Mesothelial cell of epicardium (in vitro differentiated cells): ENCODE measurements at regions not wholly inside any gene's neighbourhood (a gene's known extent, or its start where the extent isn't known, plus 50 kb on each side); places are given as distances from the start of the nearest gene placed in this dataset.
"Not testable (repeated sequence)": the region's sequence is repeated elsewhere in the genome, so short reads cannot be mapped to it uniquely, and the experiment has no call there.

Experiments
- DNase-seq, 2 experiments: peaks; one replicate each; pipeline ENCODE4 v3.0.0; 2021; ENCODE audit warnings: low spot score in 2 of 2; ENCODE audit not compliant: unreplicated experiment in 2 of 2
- H3K27ac Mint-ChIP-seq: 2 replicates; pipeline ENCODE4 v1.8.0; 2021; ENCODE audit warnings: mixed read lengths
- H3K27me3 Mint-ChIP-seq: 2 replicates; pipeline ENCODE4 v1.8.0; 2021; ENCODE audit warnings: low read depth, mixed read lengths
- H3K36me3 Mint-ChIP-seq: 2 replicates; pipeline ENCODE4 v1.8.0; 2021; ENCODE audit warnings: mixed read lengths
- H3K4me1 Mint-ChIP-seq: 2 replicates; pipeline ENCODE4 v1.8.0; 2021; ENCODE audit warnings: mixed read lengths
- H3K4me3 Mint-ChIP-seq: 2 replicates; pipeline ENCODE4 v1.8.0; 2021; ENCODE audit warnings: mild to moderate bottlenecking, moderate library complexity, mixed read lengths
- H3K9me3 Mint-ChIP-seq: 2 replicates; pipeline ENCODE4 v1.8.0; 2021; ENCODE audit warnings: mixed read lengths
- CTCF ChIP-seq: fragments of 200-600 bp; sonication (generic); IDR thresholded peaks from one replicate; pipeline ENCODE4 v1.5.0; 2021; ENCODE audit warnings: antibody characterized with exemption; ENCODE audit not compliant: unreplicated experiment

DNA sequence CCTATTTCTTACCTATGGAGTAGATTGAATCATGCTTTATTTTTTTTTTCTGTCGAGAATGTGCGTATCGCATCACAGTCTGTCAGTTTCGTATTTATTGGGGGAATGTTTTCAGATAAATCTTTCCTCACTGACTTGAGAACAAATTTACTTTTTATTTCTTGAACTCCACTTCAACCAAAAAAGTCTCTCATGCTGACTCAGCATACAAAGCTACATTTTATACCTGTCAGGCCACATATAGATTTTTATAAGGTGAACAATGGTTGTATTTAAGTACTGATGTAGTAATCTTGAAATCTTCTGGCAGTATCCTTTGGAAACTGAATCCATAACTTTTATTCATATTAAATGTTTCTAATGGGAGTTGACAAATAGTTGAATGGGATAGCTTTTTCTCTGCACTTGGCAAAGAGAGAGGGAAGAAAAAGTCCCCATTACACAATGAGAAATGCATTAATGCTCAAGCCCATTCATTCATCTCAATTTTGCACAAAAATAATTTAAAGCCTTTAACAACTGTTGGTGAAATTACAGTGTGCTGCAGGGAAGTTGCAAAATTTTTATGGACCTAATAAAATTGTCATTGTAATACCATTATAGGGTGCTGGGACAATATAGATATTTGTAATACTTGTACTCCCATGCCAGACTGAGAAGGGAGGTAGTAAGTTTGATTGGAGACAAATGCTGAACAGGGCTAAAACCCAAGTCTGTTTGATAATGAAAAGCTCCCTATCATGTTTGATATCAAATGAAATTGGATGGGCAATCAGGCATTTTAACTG lies 367.6 kb downstream of the HLX start:
- TF ChIP-seq CTCF: no peak
- DNase-seq: no peak
- H3K27me3 Mint-ChIP-seq: peaks cover 19% of the 10 kb centered on the region
- no peaks in the 10 kb centered on the region for H3K9me3 Mint-ChIP-seq
- H3K4me1 Mint-ChIP-seq: peaks cover 8% of the 10 kb centered on the region
- no peaks in the 10 kb centered on the region for H3K36me3 Mint-ChIP-seq
- no peak overlapping the region for H3K4me3 Mint-ChIP-seq
- H3K27ac Mint-ChIP-seq: no peak overlapping the region

DNA sequence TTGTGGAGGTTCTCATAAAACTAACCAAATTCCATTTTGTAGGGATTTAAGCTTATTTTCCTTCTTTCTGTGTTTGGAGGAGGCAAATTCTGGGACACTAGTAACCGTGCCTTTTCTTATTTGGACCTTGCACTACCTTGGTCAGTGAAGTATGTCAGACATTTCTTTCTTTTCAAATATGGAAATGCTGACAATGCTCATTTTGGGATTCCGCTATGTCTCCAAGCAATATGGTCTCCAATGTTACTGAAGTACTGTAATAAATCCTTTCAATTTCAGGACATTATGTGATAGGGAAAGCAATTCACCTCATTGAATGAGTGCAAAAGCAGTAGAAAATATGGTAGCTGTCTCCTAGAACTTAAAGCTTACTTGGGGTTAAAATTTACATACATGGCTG lies 372.3 kb downstream of the HLX start:
- Mint-ChIP-seq H3K9me3 (peaks cover 17% of the 10 kb centered on the region), H3K27ac (no peak overlapping the region), H3K4me3 (no peak overlapping the region), H3K27me3 (peaks cover 18% of the 10 kb centered on the region), H3K4me1 (no peaks in the 10 kb centered on the region), H3K36me3 (peaks cover 1% of the 10 kb centered on the region)
- no peak for DNase-seq
- no peak for TF ChIP-seq CTCF

- Mint-ChIP-seq H3K36me3 (peaks cover 1% of the 10 kb centered on the region), H3K27me3 (peaks cover 15% of the 10 kb centered on the region), H3K4me3 (no peak overlapping the region), H3K9me3 (peaks cover 39% of the 10 kb centered on the region), H3K4me1 (no peaks in the 10 kb centered on the region), H3K27ac (no peak overlapping the region)
- TF ChIP-seq CTCF: no peak
- no peak for DNase-seq
These were observed 375.6 kb downstream of the HLX start for GRCh38 chr1:221254813-221255212.

DNA sequence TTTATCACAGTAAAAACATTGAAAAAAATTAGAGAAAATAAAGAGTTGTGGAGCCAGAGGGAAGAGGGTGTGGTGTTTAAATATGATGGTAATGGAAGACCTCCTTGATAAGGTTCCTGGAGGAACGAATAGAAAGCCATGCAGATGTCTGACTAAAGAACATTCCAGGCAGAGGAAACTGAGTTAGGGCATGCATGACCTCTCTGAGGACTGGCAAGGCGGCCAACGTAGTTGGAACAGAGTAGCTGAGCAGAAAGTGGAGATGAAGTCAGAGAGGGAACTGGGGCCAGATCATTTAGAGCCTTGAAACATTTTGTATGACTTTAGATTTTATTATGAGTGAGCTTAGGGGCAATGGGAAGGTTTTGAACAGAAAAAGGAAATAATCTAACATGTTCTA lies 377.5 kb downstream of the HLX start:
- Mint-ChIP-seq H3K9me3 (peaks cover 41% of the 10 kb centered on the region), H3K4me3 (no peak overlapping the region), H3K27me3 (peaks cover 16% of the 10 kb centered on the region), H3K36me3 (peaks cover 1% of the 10 kb centered on the region), H3K27ac (no peak overlapping the region), H3K4me1 (no peaks in the 10 kb centered on the region)
- no peak for DNase-seq
- TF ChIP-seq CTCF: no peak

DNA sequence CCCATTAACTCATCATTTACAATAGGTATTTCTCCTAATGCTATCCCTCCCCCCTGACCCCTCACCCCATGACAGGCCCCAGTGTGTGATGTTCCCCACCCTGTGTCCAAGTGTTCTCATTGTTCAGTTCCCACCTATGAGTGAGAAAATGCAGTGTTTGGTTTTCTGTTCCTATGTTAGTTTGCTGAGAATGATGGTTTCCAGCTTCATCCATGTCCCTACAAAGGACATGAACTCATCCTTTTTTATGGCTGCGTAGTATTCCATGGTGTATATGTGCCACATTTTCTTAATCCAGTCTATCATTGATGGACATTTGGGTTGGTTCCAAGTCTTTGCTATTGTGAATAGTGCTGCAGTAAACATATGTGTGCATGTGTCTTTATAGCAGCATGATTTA lies 378.3 kb downstream of the HLX start:
- peaks cover 49% of the 10 kb centered on the region for H3K9me3 Mint-ChIP-seq

GRCh38 chr1:221262677-221263076 lies 383.4 kb downstream of the HLX start:
- H3K27ac Mint-ChIP-seq, H3K36me3 Mint-ChIP-seq, DNase-seq, H3K4me3 Mint-ChIP-seq, H3K4me1 Mint-ChIP-seq: not testable (repeated sequence)
- Mint-ChIP-seq H3K27me3 (peaks cover 15% of the 10 kb centered on the region), H3K9me3 (peaks cover 27% of the 10 kb centered on the region)

More for the DNA sequence above, 378.3 kb downstream of the HLX start:
- not testable (repeated sequence) for H3K36me3 Mint-ChIP-seq, H3K4me3 Mint-ChIP-seq, DNase-seq, H3K27ac Mint-ChIP-seq, H3K4me1 Mint-ChIP-seq
- H3K27me3 Mint-ChIP-seq: peaks cover 15% of the 10 kb centered on the region
